Medulla oblongata (tissue), 1 donor: ENCODE measurements at regions not wholly inside any gene's neighbourhood (a gene's known extent, or its start where the extent isn't known, plus 50 kb on each side); places are given as distances from the start of the nearest gene placed in this dataset.

Experiments used
- DNase-seq: peaks from one replicate; pipeline ENCODE4 v3.0.0-alpha.2; 2015; ENCODE audit errors: extremely low spot score

GRCh38 chr10:130370721-130371120 lies 234.5 kb downstream of the GLRX3 start:
- no peak for DNase-seq

DNA sequence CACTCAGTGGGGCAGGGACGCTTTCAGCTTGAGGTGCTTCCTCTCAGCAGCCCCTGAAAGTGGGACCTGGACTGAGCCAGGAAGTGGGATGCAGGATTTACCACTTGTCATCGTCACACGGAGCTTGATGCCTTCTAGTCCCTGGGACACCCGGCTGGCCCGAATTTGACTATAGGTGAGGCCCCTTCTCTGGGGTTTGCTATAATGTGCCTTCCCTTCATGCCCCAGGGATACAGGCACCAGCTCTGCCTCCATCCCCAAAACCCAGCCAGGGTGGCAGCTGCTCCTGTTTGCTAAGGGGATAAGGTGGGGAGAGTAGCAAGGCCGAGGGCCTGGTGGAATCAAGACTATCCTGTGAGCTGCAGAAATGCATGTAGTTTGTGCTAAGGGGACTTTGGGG lies 235.0 kb downstream of the GLRX3 start:
- DNase-seq = no peak

GRCh38 chr10:130371666-130372065 lies 235.5 kb downstream of the GLRX3 start:
- no peak for DNase-seq

DNA sequence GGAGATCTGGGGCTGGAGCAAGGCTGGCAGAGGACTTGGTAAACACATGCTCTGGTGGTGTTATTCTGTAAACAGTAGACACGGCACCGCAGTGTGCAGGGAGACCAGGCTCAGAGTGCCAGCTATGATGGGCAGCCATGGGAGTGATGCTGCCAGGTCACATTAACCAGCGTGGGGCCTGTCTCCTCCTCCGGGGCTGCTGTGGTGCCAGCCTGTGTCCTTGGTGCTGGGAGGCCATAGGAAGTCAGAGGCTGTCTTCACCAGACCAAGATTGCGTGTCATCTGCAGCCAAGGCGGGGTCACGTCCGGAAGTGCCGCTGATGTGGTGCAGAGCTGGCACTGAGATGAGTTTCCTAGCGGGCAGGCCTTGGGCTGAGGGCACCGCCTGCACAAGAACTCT lies 236.0 kb downstream of the GLRX3 start:
- DNase-seq = no peak

GRCh38 chr10:130372866-130373265 lies 236.7 kb downstream of the GLRX3 start:
- no peak for DNase-seq

- no peak for DNase-seq
Observed at GRCh38 chr10:130377986-130378540, 241.9 kb downstream of the GLRX3 start.

DNA sequence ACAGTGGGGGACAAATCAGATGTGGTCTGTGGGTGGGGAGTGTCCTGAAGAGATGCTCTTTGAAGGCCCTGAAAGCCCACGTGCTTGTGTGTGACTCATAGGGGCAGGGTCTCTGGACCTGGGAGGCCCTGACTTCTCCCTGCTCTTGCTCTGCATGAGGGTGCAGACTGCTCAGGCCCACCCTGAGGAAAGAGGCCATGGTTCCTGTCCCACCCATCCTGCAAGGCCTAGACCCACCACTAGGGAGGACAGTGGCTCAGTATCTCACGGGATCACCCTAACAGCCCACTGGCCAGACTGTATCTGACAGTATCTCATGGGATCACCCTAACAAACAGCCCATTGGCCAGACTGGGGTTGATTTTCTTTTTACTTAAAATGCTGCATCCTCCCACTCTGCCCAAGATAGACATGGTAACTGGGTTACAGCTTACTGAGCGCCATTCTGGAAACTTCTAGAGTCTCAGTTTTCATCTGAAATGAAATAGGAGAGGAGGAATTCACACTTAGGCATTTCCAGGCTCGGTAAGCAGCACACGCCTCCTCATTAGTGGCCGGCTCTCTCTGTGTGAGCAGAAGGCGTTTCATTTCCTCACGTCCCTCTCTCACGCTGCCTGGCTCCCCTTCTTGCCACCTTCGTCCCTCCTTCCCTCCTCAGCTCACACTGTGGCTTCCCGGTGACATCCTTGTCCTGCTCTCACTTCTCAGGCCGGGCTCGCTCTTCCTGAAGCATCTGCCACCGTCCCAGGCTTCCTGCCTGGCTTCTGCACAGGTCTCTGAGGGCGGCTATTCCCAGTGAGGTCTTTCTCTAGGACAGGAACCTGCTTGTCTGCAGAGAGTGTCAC lies 242.6 kb downstream of the GLRX3 start:
- DNase-seq = no peak

DNA sequence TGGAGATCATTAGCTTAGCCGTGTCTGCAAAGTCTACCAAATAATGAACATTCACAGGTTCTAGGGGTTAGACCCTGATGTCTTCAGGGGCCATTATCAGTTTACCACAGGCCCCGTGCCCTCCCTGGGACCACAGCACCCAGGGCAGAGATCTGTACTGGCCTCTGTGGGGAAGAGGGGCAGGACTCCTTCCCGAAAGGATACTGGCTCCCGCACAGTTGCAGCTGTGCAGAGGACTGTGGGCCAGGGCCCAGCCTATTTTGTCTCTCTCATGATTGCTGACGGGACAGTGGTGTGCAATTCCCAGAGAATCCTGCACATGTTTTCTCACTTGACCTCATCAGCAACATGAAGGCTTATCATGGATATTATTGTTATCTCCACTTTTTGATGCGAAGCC lies 243.9 kb downstream of the GLRX3 start:
- no peak for DNase-seq

DNA sequence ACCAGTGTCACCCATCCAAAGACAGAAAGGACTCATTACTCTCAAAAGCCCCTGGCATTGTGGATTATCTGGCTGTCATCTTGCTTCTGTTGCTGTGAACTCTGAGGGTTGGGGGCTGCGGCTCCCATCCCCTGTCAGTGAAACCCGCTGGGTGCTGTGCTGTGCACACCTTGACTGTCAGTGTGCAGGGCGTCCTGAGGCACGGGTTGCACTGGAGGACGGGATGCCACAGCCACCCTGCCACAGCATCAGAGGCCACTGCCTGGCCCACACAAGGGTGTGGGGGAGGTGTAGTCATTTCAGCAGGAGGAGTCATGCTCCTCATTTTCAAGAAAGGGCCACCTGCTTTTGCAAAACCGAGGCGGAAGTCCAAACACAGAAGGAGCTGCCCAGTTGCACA lies 245.8 kb downstream of the GLRX3 start:
- no peak for DNase-seq

DNA sequence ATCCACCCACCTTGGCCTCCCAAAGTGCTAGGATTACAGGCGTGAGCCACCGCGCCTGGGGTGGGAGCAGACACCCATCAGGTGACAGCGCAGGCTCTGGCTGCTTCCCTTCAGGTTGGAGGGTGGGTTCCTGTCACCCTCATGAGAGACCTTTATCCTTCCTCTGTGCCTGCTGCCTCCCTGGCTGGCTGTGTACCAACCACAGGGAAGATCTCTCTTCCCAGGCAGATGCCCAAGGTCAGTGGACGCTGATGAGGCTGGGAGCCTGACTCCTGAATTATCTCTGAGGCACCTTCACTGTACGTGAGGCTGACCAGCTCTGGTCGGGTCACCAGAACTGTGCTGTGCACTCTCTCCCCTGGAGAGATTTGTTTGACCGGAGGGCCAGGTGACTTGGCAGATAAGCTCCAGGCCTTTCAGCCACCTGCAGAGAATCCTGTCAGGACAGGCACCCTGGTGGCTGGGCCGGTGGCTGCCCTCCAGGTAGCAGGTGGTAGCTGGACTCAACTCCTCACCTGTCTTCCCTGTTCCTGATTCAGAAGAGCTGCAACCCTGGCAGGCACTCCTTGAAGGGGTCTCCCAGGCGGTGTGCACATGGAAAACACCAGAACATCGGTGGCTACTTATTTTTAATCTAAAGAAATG lies 251.9 kb downstream of the GLRX3 start:
- no peak for DNase-seq

DNA sequence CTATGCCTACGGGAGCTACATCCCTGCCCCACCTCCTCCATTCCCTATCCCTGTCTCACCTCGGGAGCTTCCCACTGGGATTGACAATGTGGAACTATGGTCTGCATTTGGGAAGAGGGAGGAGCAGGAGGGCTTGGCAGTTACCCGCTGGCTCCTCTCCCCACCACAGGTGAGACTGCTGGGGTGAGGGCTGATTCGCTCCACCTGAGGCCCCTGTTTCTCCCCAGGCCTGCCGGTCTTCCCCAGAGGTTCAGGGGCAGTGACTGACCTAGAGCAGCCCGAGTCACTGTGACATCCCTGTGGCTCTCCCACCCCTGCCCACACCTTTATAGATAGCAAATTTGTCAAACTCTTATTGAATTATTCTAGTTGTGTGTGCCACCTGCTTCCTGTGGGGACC lies 252.6 kb downstream of the GLRX3 start:
- no peak for DNase-seq

DNA sequence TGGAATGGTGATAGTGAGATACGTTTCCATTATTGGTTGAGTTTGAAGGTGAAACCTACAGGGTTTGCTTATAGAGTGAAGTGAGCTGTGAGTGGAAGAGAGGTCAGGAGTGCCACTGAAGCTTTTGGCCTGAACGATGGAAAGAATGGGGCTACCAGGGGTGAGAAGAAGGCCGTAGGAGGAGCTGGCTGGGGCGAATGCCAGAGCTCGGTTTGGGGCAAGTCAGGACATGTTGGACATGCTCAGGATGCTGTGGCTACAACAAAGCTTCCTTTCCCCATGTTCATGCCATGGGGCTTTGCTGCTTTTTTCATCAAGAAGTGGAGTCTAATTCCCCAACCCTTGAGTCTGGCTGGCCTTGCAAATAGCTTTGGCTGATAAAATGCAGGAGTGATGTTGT lies 253.7 kb downstream of the GLRX3 start:
- no peak for DNase-seq

- DNase-seq = no peak
Observed at GRCh38 chr10:130392031-130392430, 255.8 kb downstream of the GLRX3 start.

GRCh38 chr10:130393342-130393741 lies 257.2 kb downstream of the GLRX3 start:
- no peak for DNase-seq

DNA sequence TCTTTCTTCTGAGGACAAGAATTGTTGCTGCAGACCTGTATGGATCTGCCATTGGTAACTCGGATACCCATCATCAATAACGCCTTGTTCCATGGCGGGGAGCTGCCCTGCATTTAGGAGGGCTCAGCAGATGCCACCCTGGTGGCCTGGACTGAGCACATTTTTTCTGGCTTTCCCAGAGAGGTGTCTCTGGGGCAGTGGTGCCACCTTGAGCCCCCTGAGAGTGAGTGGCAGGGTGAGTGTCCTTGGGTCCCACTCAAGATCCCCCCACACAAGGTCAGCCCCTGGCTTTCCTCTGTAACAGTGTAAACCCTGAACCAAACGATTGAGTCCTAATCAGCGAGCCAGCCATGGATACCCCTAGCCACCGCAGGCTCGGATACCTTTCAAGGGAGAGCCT lies 258.6 kb downstream of the GLRX3 start:
- DNase-seq = no peak

DNA sequence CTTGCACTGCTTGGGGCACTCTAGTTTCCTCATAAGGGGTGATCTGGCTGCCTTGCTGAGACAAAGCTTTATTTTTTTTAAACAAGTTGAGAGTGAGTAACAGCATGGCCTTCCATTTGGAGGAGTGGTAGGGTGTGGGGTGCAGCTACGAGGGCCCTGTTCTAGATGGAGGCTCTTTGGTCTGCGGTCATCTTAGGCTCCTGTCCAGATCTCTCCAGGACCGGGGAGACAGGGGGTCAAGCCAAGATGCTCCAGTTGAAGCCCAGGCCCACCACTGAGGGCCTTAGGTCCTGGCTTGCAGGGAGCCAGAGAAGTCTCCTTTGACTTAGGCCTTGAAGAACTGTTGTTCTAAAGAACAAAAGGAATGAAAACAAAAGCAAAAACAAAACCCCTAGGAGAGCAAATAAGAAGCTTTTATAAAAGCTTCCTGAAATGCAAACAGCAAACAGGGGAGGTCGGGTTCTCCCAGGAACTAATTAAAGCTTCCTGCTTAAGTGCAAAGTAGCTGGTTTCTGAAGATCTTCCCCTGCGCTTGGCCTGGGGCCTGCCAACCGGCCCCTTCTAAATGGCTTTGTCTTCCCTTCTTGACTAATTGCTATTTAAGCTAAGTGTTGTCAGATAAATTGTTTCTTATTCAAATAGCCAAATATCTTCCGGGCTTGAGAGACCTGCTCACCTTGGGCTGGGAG lies 259.2 kb downstream of the GLRX3 start:
- DNase-seq = no peak

- DNase-seq = no peak
Observed at GRCh38 chr10:130396044-130396443, 259.9 kb downstream of the GLRX3 start.

DNA sequence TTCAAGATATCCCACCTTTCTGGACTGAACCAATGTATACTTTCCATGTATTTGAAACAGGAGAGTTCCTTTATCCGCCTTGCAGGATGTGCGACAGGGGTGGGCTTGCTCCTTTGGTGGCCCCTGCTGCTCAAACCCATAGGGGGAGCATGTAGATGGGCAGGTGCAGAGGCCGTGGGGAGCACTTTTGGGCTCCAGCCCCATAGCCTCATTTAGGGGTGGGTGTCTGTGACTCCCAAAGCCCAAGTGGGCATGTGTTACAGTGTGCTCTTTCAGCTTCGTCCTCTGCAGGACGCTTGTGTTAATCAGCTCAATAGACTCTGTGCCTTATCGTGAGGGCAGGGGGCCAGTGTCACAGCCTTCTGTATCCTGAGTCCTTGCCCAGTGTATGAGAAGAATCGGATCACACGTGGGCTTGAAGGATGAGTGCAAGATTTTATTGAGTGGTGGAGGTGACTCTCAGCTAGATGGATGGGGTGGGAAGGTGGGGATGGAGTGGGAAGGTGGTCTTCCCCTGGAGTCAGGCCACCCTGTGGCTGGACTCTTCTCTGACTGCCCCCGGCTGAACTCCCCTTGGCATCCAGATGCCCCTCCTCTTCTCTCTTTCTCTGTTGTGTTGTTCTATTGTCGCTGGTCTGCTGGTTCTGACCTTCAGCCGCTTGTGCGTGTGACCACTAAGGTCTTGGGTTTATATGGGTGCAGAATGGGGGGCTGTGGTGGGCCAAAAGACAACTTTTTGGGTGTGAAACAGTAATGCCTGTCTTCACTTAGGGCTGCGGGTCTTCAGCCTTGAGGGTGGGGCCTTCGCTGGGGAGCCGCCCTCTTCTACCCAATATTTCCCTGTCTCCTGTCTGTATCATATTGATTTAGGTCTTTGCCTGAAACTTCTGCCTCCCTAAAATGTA lies 262.2 kb downstream of the GLRX3 start:
- DNase-seq = no peak

DNA sequence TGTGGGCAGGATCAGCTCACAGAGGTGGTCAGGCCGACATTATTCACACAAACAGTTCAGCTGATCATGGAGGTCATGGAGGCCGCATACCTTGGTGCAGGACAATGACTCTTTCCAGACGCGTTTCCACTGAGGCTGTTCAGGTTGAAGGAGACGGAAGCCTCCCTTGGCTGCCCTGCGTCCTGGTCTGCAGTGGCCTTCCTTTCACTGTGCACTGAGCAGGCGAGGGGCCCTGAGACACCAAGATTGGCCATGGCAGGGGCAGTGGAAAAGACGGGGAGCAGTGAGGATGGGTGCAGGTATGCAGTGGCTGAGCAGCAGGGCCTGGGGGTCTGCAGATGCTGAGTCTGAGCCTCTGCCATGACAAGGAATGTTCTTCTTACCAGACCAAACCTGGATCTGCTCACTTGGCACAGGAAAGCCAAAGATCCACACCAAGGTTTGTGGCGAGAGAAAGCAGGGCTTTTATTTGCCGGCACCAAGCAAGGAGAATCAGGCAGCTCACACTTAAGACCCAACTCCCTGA lies 263.3 kb downstream of the GLRX3 start:
- no peak for DNase-seq

DNA sequence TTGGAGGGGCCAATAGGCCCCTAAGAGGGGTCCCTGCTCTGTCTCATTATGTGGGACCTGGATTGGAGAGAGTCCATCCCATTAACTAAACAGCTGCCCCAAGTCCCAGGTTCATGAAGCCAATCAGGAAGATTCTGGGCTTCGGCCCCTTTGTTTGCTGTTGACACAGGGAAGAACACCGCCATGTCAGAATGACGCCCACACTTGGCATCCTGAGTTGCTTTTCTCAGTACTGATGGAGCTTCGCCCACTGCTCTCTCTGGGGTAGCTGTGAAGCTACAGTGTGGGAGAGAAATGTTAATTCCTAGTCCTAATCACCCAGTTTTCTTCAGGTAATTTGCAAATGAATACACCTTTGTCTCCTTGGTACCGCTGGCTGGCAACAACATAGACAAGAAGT lies 264.7 kb downstream of the GLRX3 start:
- DNase-seq = no peak
